T-helper 22 cell (primary cell): ENCODE measurements at regions not wholly inside any gene's neighbourhood (a gene's known extent, or its start where the extent isn't known, plus 50 kb on each side); places are given as distances from the start of the nearest gene placed in this dataset.

Experiments used
- DNase-seq: peaks from one replicate; pipeline ENCODE4 v3.0.0-alpha.2; 2020; ENCODE audit warnings: low read depth

- DNase-seq: no peak
Observed at GRCh38 chr3:23099677-23100076, 103.5 kb upstream of the UBE2E2 start.

GRCh38 chr3:23100106-23100505 lies 103.0 kb upstream of the UBE2E2 start:
- DNase-seq: no peak

DNA sequence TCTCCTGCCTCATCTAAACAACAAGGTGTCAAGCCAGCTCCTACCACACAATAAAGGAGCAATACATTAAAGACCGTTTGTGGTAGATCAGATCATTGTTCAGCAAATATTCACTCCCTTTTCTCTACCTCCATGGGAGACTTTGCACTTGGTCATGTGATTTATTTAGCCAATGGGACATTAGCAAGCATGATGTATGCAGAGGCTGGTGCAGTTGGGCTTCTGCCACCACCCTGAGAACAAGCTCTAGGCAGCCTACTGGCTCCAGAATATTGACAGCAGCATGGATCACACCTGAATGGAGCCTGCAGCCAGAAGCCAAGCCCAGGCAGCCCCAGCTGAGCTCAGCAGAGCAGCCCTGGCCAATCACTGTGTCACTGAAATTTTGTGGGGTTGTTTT lies 99.4 kb upstream of the UBE2E2 start:
- DNase-seq: no peak

DNA sequence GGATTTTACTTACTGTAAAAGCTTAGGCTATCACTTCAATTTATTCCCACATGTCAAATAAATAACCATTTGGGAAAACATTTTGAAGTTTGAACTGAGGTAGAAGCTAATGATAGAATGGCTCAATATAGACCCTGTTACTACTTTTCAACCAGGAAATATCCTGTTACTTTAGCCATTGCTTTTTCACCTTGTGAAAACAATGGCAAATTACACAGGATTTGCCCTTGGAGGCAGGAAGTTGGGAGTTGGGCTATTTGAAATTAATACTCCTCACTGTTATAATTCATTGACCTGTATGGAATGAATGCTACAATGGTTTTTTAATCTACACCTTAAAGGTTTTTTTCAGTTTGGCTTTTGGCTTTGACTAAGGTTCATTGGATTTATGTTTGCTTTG lies 98.1 kb upstream of the UBE2E2 start:
- DNase-seq: no peak

DNA sequence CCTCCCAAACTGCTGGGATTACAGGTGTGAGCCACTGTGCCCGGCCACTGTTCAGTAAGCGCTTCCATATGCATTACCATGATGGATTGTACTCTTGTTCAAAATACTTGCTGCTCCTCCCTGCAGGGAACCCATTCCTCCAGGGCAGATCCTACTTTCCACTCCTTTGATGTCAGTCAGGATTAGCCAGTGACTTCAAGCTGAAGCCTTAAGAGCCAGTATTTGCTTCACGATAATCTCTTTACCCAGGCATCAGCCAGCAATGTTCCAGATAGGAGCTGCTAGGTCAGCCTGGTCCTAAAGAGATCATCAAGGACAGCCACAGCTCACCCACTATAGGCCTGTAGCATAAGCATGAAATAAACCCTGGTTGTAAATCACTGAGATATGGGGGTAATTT lies 96.5 kb upstream of the UBE2E2 start:
- DNase-seq: no peak

- no peak for DNase-seq
Observed at GRCh38 chr3:23107221-23107620, 95.9 kb upstream of the UBE2E2 start.

DNA sequence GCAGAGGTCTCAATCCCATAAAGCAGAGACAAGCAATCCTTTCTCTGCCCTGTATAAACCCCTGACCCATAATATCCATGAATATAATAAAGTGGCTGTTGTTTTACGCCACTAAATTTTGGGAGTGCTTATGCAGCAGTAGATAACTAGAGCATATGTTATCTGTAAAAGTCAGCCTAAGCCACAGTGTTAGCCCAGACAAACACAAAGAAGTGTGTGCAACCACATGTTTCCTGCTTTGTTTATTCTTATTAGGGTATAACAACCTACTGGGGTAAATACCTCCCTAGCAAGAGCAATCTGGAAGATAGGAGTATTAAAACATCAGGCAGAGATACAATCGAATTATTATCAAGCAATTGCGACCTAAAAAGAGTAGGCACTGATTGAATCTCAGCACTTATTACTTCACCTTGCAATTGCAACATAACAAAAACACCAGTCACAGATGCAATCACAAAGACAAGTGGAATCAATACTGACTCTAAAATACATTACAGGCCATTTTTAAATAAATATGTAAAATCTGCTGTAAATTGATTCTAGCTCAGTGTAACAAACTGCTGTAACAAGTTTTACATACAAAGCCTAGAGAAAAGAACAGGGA lies 94.6 kb upstream of the UBE2E2 start:
- no peak for DNase-seq

GRCh38 chr3:23111286-23111685 lies 91.8 kb upstream of the UBE2E2 start:
- no peak for DNase-seq

DNA sequence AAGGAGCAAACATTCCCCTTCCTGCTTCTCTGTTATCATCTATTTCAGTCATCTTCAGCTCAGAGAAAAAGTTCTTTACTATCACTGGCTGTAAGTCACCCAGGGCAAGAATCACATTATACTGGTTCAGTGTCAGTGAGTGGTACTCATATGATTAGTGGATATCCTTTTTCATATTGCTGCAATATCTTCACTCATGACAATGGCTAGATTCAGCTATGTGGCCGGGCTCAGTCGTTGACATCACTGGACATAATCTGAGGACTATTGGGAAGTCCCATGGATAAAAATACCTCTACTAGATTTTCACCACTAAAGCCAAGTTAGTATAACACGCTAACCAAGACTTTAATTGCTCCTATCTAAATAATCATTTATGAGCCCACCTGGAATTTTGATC lies 91.3 kb upstream of the UBE2E2 start:
- no peak for DNase-seq

- no peak for DNase-seq
Observed at GRCh38 chr3:23112491-23112890, 90.6 kb upstream of the UBE2E2 start.

DNA sequence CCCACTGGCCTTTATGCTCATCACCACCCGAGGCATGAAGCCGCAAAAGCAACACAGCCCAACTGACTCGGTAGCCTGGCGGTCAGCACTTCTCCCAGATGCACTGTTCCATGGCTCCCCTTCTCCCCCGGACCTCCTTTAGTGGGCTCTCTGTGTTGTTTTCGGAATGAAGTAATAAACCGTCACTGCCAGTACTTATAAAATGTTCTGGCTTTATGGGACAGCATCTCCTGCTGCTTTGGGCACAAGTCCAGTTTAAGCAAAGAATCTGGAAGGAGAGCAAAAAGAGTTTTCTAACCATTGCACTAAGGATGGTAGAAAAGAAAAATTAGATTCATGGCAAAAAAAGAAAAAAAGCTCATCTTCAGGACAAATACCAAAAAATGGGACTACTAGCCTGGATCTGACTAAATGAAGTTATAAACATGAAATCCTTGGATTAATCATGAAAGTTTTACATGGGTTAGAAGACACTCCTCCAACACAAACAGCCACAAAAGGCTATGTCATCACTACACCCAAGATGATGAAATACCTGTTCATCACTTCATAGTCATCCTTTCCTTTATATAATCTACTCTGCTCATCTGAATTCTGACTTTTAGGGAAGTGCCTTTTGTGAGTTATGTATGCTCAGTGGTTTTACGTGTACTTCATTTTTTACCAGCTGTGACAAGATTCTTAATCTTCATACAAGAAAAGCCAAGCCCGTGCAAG lies 89.5 kb upstream of the UBE2E2 start:
- DNase-seq: no peak

- DNase-seq: no peak
Observed at GRCh38 chr3:23114432-23114831, 88.7 kb upstream of the UBE2E2 start.

DNA sequence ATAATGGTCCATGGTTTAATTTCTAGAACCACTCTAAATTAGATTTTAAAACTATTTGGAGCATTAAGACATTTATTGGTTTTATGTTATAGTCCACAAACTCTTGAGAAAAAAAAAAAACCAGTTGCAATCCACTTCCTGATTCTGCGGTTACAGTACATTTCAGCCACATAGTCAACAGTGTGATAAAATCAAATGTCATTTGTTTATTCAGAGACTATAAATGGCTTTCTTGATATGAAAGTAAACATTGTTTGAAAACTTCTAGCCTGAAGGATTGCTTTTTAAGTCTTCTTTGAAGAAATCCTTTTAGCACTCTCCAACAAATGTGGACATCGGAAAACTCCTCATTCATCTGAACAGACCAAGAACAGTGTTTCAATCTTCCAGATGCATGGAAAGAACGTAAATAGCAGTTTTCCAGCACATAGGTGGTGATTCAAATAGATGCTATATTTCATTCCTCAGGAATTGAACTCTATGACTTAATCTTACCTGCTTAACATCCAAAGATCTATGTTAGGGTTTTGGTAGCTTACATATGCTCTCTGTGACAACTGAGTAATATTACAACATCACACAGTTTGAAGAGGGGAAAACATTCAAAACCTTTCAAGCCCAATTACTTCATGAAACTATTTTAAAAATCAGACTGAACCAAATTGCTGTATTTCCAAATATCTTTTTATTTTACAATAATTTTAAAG lies 87.8 kb upstream of the UBE2E2 start:
- DNase-seq: no peak

- no peak for DNase-seq
Observed at GRCh38 chr3:23116081-23116837, 86.9 kb upstream of the UBE2E2 start.

DNA sequence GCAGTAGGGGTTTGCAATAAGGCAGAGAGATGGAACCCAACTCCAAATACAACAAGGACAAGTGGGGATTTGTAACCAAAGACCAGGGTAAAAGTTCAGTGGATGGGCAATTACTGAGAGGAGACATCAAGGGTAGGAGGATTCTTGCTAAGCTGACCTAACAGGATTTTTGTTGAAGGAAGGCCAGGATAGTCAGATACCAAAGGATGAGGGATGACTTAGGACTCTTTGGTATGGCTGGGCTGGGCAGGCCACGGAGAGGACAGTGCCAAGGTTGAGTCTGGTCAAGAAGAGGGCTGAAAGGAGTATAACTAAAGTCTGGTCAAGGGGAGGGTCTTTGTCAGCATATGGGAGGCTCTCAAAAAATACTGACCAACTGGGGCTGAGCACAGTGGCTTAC lies 85.3 kb upstream of the UBE2E2 start:
- DNase-seq: no peak

GRCh38 chr3:23127196-23127595 lies 75.9 kb upstream of the UBE2E2 start:
- DNase-seq: no peak

DNA sequence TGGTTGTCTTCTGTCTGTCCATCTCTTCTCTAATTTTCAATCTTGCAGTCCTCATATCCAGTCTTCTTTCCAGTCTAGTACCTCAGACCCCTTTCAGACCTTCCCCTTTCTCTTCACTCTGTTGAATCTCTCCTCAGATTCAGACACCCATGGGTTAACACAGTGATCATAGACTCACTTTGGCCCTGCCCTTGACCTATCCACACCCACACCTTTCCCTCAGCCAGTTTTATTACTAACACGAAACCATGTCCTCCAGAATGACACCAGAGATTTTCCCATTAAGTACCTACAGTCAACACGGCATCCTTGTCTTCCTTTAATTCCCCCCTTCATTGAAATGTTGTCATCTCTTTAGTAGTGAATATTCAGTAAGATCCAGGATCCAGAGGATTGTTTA lies 74.5 kb upstream of the UBE2E2 start:
- DNase-seq: no peak

DNA sequence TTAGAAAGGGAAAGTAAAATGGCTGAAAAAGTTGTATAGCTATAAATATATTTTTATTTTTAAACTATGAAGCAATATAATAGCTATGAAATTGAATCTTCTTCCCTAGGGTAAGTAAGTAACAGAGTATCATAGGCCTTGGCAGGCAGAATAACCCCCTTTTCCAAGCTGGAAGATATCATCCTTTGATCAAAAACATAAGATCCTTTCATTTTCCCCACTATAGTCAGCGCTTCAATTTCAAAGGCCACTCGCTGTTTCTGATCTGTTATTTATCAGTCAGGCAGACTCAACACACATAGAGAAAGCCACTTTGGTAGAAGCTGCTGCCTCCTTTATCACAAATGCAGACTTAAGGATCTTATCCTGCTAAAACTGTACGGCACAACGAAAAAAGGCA lies 74.0 kb upstream of the UBE2E2 start:
- DNase-seq: no peak

DNA sequence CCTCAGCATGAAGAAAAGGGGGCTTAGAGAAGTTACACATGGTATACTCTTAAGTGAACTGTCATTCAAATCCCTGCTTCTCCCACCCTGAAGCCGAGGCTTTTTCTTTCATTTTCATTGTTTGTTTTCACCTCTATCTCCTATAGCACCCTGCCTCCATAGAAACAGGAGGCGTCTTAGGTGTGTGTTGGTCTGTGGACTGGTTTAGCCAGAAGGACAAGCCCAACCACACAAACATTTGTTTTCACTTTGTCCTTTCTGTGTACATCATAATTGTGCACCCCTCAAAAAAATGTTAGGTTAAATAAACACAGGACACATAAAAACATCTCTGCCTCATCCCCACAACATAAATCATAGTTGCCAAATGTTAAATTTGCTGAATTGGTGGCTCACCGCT lies 73.3 kb upstream of the UBE2E2 start:
- DNase-seq: no peak

- DNase-seq: no peak
Observed at GRCh38 chr3:23130406-23130805, 72.7 kb upstream of the UBE2E2 start.

- DNase-seq: no peak
Observed at GRCh38 chr3:23135026-23135785, 67.9 kb upstream of the UBE2E2 start.

- no peak for DNase-seq
Observed at GRCh38 chr3:23136054-23136453, 67.1 kb upstream of the UBE2E2 start.
